HL-60 (cell line): ENCODE measurements at regions not wholly inside any gene's neighbourhood (a gene's known extent, or its start where the extent isn't known, plus 50 kb on each side); places are given as distances from the start of the nearest gene placed in this dataset.

Experiments used
- TF ChIP-seq, protein P1 (sequence below): IDR thresholded peaks from one replicate; pipeline ENCODE4 v1.5.1; 2011; ENCODE audit warnings: low read length, control low read depth, inconsistent platforms; ENCODE audit not compliant: insufficient read depth
- TF ChIP-seq, protein P2 (sequence below): IDR thresholded peaks from 2 replicates; pipeline ENCODE4 v1.6.1; 2012; ENCODE audit warnings: low read depth; ENCODE audit not compliant: insufficient replicate concordance

DNA sequence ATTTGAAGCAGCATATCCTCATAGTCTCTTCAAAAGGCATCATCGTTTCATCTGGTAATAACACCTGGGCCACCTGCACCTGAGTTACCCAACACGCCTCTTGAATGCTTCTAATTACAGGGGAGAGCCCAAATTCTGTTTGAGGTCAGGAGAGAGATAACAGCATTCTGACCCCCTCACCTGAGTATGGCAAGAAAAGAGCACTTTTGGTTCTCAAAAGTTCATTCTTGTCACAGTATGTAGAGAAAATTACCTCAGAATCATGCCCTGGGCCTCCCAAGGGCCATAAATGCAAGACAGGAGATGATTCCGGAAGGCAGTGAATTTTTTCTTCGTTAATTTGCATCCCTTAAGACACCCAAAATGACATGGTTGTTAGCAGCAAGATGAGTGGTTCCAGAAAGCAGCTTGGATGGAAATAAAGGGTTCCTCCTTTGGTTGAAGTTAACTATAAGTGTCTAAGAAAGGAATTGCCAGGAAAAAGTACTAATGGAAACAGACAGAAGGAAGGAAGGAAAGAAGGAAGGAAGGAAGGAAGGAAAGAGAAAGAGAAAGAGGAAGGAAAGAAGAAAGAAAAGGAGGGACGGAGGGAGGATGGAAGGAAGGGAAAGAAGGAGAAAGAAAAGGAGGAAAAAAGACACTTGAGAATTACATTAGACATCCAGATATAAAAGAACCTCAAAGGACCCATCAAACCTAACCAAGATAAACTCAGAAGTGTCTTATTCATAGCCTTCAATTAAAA lies 228.4 kb upstream of the RHOBTB1 start:
- TF ChIP-seq, protein P1, sequence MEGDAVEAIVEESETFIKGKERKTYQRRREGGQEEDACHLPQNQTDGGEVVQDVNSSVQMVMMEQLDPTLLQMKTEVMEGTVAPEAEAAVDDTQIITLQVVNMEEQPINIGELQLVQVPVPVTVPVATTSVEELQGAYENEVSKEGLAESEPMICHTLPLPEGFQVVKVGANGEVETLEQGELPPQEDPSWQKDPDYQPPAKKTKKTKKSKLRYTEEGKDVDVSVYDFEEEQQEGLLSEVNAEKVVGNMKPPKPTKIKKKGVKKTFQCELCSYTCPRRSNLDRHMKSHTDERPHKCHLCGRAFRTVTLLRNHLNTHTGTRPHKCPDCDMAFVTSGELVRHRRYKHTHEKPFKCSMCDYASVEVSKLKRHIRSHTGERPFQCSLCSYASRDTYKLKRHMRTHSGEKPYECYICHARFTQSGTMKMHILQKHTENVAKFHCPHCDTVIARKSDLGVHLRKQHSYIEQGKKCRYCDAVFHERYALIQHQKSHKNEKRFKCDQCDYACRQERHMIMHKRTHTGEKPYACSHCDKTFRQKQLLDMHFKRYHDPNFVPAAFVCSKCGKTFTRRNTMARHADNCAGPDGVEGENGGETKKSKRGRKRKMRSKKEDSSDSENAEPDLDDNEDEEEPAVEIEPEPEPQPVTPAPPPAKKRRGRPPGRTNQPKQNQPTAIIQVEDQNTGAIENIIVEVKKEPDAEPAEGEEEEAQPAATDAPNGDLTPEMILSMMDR = no peak
- TF ChIP-seq, protein P2, sequence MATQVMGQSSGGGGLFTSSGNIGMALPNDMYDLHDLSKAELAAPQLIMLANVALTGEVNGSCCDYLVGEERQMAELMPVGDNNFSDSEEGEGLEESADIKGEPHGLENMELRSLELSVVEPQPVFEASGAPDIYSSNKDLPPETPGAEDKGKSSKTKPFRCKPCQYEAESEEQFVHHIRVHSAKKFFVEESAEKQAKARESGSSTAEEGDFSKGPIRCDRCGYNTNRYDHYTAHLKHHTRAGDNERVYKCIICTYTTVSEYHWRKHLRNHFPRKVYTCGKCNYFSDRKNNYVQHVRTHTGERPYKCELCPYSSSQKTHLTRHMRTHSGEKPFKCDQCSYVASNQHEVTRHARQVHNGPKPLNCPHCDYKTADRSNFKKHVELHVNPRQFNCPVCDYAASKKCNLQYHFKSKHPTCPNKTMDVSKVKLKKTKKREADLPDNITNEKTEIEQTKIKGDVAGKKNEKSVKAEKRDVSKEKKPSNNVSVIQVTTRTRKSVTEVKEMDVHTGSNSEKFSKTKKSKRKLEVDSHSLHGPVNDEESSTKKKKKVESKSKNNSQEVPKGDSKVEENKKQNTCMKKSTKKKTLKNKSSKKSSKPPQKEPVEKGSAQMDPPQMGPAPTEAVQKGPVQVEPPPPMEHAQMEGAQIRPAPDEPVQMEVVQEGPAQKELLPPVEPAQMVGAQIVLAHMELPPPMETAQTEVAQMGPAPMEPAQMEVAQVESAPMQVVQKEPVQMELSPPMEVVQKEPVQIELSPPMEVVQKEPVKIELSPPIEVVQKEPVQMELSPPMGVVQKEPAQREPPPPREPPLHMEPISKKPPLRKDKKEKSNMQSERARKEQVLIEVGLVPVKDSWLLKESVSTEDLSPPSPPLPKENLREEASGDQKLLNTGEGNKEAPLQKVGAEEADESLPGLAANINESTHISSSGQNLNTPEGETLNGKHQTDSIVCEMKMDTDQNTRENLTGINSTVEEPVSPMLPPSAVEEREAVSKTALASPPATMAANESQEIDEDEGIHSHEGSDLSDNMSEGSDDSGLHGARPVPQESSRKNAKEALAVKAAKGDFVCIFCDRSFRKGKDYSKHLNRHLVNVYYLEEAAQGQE = no peak
